Activated CD4-positive, alpha-beta memory T cell treated with anti-CD3 and anti-CD28 coated beads, Interleukin-2, amount 10 ng/mL, durations not matched to agents 7 days and 5 days (primary cell): ENCODE measurements at regions not wholly inside any gene's neighbourhood (a gene's known extent, or its start where the extent isn't known, plus 50 kb on each side); places are given as distances from the start of the nearest gene placed in this dataset.

ENCODE experiments used
- CTCF ChIA-PET: fragments of 350-600 bp; sonication (Branson Sonifier 250); formaldehyde crosslinking; loops from one replicate; lab custom pipeline; 2021; ENCODE audit warnings: antibody characterized with exemption, inconsistent platforms; lab: Charles Lee
- POLR2A ChIA-PET: fragments of 350-600 bp; sonication (Branson Sonifier 250); formaldehyde crosslinking; loops from one replicate; lab custom pipeline; 2021; ENCODE audit warnings: antibody characterized with exemption; lab: Charles Lee
- DNase-seq: peaks from one replicate; pipeline ENCODE4 v3.0.0-alpha.2; 2020
- H3K27ac Mint-ChIP-seq: one replicate; pipeline ENCODE4 v1.8.0; 2021; ENCODE audit warnings: mild to moderate bottlenecking, mixed read lengths
- H3K27me3 Mint-ChIP-seq: one replicate; pipeline ENCODE4 v1.8.0; 2021; ENCODE audit warnings: mixed read lengths
- H3K36me3 Mint-ChIP-seq: one replicate; pipeline ENCODE4 v1.8.0; 2021; ENCODE audit warnings: low read depth, mixed read lengths
- H3K4me1 Mint-ChIP-seq: one replicate; pipeline ENCODE4 v1.8.0; 2021; ENCODE audit warnings: mixed read lengths
- H3K4me3 Mint-ChIP-seq: one replicate; pipeline ENCODE4 v1.8.0; 2021; ENCODE audit warnings: mild to moderate bottlenecking, mixed read lengths
- H3K9me3 Mint-ChIP-seq: one replicate; pipeline ENCODE4 v1.8.0; 2021; ENCODE audit warnings: mixed read lengths

DNA sequence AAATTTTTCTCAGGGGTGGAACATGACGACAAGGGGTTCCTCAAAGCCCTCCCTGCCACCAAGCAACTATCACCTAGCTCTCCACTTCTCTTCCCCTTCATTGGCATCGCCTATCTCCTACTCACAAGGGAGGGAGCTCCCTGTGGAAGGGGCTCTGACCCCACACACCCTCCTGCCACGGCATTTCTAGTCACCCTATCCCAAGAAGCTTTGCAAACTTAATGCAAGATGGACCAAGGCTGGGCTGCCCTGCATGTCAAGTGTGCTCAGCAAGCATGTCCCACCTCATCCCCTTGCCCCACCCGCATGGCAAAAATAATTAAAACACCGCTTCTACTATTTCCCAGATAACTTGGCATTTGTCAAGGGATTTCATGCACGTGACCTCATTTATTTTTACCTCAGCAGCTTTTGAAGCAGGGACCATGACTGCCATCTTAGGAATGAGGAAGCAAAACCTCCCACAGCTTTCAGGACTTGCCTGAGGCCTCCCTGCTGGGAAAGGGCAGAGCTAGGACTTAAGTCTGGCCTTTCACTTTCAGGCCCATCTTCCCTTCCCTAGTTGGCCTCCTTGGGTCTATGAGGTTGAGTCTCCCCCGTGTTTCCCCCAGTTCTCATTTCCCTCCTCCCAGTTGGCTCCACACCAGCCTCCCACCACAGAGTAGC lies 161.3 kb downstream of the TSEN15 start:
- Mint-ChIP-seq H3K4me3 (no peak overlapping the region), H3K27ac (no peak overlapping the region), H3K9me3 (no peaks in the 10 kb centered on the region), H3K4me1 (no peaks in the 10 kb centered on the region), H3K36me3 (no peaks in the 10 kb centered on the region), H3K27me3 (peaks cover 3% of the 10 kb centered on the region)
- POLR2A ChIA-PET = no interaction called here
- CTCF ChIA-PET = interaction anchor here (1.2 to 1.6 kb wide), 2 partner anchors 9 to 137 kb away, joined by 5 read pairs; no protein-coding TSS in a partner anchor
- no peak for DNase-seq

DNA sequence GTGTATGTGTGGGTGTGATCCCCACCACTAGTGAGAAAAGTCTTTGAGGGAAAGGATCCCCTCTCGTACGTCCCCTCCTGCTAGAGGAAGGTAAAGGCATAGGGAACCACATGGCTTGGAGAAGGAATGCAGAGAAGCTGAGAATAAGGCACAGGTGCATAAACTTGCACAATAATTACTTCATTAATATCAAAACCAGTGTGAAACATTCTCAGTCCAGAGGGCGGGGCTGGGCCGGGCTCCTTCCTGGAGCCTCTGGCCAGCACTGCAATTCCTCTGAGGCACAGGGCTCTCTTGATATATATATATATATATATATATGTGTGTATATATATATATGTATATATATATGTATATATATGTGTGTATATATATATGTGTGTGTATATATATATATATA lies 162.6 kb downstream of the TSEN15 start:
- Mint-ChIP-seq H3K9me3 (no peaks in the 10 kb centered on the region), H3K27me3 (peaks cover 5% of the 10 kb centered on the region), H3K4me1 (no peaks in the 10 kb centered on the region), H3K4me3 (no peak overlapping the region), H3K27ac (no peak overlapping the region), H3K36me3 (no peaks in the 10 kb centered on the region)
- POLR2A ChIA-PET = no interaction called here
- DNase-seq = no peak
- CTCF ChIA-PET = no interaction called here

DNA sequence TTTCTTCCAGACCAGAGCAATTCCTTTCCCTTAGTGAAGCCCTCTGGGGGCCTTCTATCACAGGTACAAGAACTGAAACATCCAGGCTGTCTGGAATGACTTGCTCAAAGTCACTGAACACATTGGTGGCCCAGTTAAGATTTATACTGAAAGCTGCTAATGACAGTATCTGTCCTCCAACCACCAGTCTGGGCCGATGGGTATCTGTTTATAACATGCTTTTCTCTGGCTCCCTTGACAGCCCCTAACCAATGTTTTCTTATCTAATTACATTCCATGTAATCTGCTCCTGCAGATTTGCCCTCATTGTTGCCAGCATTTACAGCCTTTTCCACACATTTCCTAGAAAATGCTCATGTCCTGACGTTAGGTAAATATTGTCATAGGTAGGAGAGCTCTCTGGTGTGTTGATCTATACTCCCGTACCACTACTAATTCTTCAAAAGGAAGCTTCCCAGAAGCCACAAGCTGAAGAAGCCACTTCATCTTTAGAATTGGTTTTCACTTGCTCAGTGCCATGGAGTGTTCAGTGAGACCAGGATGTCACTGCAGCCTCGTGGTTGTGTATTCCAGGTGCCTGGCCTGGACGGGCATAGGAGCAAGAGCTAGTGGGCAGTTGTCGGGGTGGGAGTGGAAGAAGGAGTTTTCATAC lies 163.9 kb downstream of the TSEN15 start:
- CTCF ChIA-PET = no interaction called here
- POLR2A ChIA-PET = no interaction called here

DNA sequence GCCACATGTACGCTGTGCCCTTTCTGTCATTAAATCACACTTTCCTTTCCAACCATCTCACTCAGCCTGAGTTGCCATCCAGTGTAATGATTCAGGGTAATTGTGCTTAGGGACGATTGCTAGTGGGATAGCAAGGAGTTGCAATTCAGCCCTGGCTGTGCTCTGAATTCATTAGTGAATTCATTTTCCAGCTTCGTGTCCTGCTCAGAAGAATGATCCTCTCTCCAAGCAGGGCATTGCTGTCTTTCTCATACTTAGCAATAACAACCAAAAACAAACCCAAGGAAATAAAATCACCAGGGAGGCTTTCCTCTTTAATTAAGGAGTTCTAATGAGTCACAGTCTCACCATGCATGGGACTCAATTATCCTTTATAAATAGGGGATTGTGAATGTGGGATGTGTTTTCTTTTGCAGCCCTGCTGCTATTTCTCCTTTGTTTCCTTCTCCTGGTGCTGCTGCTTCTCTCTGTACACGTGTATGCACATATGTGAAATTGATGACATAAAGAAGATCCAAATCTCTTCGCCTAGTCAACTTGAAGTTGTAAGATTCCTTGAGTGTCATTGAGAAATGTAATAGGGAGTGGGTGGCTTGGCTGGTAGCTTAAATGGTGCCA lies 167.0 kb downstream of the TSEN15 start:
- H3K27ac Mint-ChIP-seq = no peak overlapping the region
- peaks cover 5% of the 10 kb centered on the region for H3K27me3 Mint-ChIP-seq
- no peaks in the 10 kb centered on the region for H3K9me3 Mint-ChIP-seq
- H3K4me1 Mint-ChIP-seq = no peaks in the 10 kb centered on the region
- no peak overlapping the region for H3K4me3 Mint-ChIP-seq
- DNase-seq = no peak
- no peaks in the 10 kb centered on the region for H3K36me3 Mint-ChIP-seq
- ChIA-PET POLR2A (no interaction called here), CTCF (interaction anchor here (0.6 kb wide), 1 partner anchor 33 kb away, joined by 3 read pairs; no protein-coding TSS in a partner anchor)

More for the DNA sequence above, 163.9 kb downstream of the TSEN15 start:
- Mint-ChIP-seq H3K4me3 (no peak overlapping the region), H3K4me1 (no peaks in the 10 kb centered on the region), H3K9me3 (no peaks in the 10 kb centered on the region), H3K27ac (no peak overlapping the region), H3K27me3 (peaks cover 5% of the 10 kb centered on the region), H3K36me3 (no peaks in the 10 kb centered on the region)
- DNase-seq = no peak

GRCh38 chr1:184219414-184219813 lies 167.4 kb upstream of the C1orf21 start:
- Mint-ChIP-seq H3K27ac (no peak overlapping the region), H3K27me3 (peaks cover 5% of the 10 kb centered on the region), H3K4me3 (no peak overlapping the region), H3K36me3 (no peaks in the 10 kb centered on the region), H3K4me1 (no peaks in the 10 kb centered on the region), H3K9me3 (no peaks in the 10 kb centered on the region)
- ChIA-PET POLR2A (no interaction called here), CTCF (interaction anchor here (0.6 kb wide), 1 partner anchor 32 kb away, joined by 3 read pairs; no protein-coding TSS in a partner anchor)
- DNase-seq = no peak

GRCh38 chr1:184219883-184220282 lies 166.9 kb upstream of the C1orf21 start:
- Mint-ChIP-seq H3K9me3 (no peaks in the 10 kb centered on the region), H3K27me3 (peaks cover 5% of the 10 kb centered on the region), H3K36me3 (no peaks in the 10 kb centered on the region), H3K27ac (no peak overlapping the region), H3K4me1 (no peaks in the 10 kb centered on the region), H3K4me3 (no peak overlapping the region)
- ChIA-PET CTCF (interaction anchor here (1.2 kb wide), 1 partner anchor 11 kb away, joined by 4 read pairs; no protein-coding TSS in a partner anchor), POLR2A (no interaction called here)
- DNase-seq = no peak

GRCh38 chr1:184221087-184221486 lies 165.7 kb upstream of the C1orf21 start:
- Mint-ChIP-seq H3K9me3 (no peaks in the 10 kb centered on the region), H3K4me3 (no peak overlapping the region), H3K27ac (no peak overlapping the region), H3K4me1 (no peaks in the 10 kb centered on the region), H3K36me3 (no peaks in the 10 kb centered on the region), H3K27me3 (peaks cover 5% of the 10 kb centered on the region)
- ChIA-PET POLR2A (no interaction called here), CTCF (interaction anchor here (1.2 to 2.5 kb wide), 5 partner anchors 9 to 305 kb away, joined by 4 to 12 read pairs (median 5); partner anchors contain the start of gene C1orf21)
- no peak for DNase-seq

- H3K4me1 Mint-ChIP-seq = no peaks in the 10 kb centered on the region
- CTCF ChIA-PET = interaction anchor here (0.7 to 2.5 kb wide), 11 partner anchors 10 to 568 kb away, joined by 3 to 12 read pairs (median 3); no protein-coding TSS in a partner anchor
- peak; percentile 47 for DNase-seq
- no peaks in the 10 kb centered on the region for H3K9me3 Mint-ChIP-seq
- peaks cover 2% of the 10 kb centered on the region for H3K27me3 Mint-ChIP-seq
- H3K36me3 Mint-ChIP-seq = no peaks in the 10 kb centered on the region
- H3K4me3 Mint-ChIP-seq = no peak overlapping the region
- H3K27ac Mint-ChIP-seq = no peak overlapping the region
- POLR2A ChIA-PET = no interaction called here
Measured at GRCh38 chr1:184222652-184223052, 164.2 kb upstream of the C1orf21 start.

DNA sequence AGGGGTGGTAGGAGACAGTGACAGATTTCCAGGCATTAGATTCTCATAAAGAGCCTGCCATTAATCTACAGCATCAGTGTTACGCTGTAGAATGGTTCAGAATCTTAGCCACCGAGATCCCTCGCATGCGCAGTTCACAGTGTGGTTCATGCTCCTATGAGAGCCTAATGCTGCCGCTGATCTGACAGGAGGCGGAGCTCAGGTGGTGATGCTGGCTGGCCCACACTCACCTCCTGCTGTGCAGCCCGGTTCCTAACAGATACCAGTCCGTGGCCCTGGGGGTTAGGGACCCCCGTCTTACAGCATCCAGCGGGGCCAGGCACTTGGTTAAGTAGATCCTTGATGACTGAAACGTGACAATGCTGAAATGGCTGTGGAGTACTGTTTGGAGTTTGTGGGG lies 163.6 kb upstream of the C1orf21 start:
- Mint-ChIP-seq H3K9me3 (no peaks in the 10 kb centered on the region), H3K4me1 (no peaks in the 10 kb centered on the region), H3K36me3 (no peaks in the 10 kb centered on the region), H3K27me3 (peaks cover 2% of the 10 kb centered on the region), H3K27ac (no peak overlapping the region), H3K4me3 (no peak overlapping the region)
- no peak for DNase-seq
- ChIA-PET CTCF (interaction anchor here (0.7 to 2.5 kb wide), 9 partner anchors 11 to 569 kb away, joined by 3 to 12 read pairs (median 3); no protein-coding TSS in a partner anchor), POLR2A (no interaction called here)

DNA sequence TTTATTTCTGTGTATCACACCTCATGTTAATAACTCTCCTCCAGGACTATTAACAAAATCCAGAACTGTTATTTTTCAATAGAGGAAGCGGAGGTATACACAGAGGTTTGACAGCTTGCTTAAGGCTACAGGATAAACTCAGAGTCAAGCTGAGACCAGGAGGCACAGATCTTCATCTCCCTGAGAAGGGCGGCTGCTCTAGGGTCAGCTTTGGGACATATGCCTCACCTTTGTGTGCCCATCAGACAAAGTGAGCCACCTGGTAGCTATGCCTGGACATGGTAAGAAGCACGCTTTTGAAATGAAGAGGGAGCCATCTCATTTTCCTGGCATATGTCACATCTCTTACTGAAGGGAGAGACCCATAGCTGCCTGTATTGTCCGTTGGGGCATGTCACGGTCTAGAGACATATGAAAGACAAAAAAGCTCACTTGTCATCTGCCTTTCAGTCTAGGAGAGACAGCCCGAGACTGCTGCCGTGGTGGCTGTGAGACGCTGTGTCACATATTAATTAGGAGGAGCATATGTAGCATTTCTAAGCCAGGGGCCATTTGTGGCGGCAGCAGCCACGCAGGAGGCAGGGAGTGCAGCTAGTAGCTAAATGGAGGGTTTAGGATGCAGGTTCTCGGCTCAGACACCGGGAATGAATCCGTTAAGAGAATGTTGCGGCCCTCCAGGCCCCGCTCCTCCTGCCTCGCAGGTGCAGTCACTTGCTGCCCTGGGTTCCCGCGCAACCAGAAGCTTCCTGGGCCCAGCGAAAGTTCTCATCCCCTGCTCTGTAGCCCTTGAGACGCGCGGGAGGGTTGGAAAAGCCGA lies 161.3 kb upstream of the C1orf21 start:
- H3K36me3 Mint-ChIP-seq = no peaks in the 10 kb centered on the region
- CTCF ChIA-PET = interaction anchor here (1.2 to 1.6 kb wide), 3 partner anchors 17 to 570 kb away, joined by 3 to 5 read pairs (median 4); no protein-coding TSS in a partner anchor
- H3K4me3 Mint-ChIP-seq = no peak overlapping the region
- H3K27me3 Mint-ChIP-seq = no peaks in the 10 kb centered on the region
- H3K4me1 Mint-ChIP-seq = no peaks in the 10 kb centered on the region
- POLR2A ChIA-PET = no interaction called here
- H3K27ac Mint-ChIP-seq = no peak overlapping the region
- H3K9me3 Mint-ChIP-seq = no peaks in the 10 kb centered on the region
- DNase-seq = no peak

DNA sequence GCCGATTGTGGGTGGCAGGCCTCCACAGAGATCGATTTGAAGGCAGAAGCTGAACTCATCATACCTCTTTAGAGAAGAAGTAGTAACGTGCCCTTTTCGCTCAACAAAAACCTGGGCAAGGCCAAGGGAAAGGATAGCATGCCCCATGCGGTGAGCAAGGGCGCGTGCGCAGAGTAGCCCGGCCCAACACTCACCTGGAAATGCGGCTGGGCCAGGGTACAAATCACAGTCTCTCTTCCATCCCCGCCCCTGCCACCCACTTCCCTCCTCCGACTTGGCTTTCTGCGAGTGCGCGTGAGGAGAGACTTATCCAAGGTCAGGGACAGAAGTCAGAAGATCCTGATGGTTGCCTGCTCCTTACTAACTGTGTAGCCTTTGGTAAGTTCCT lies 160.7 kb upstream of the C1orf21 start:
- no peaks in the 10 kb centered on the region for H3K9me3 Mint-ChIP-seq
- DNase-seq = no peak
- POLR2A ChIA-PET = no interaction called here
- H3K36me3 Mint-ChIP-seq = no peaks in the 10 kb centered on the region
- no peaks in the 10 kb centered on the region for H3K4me1 Mint-ChIP-seq
- CTCF ChIA-PET = no interaction called here
- H3K27me3 Mint-ChIP-seq = peaks cover 1% of the 10 kb centered on the region
- H3K27ac Mint-ChIP-seq = no peak overlapping the region
- H3K4me3 Mint-ChIP-seq = no peak overlapping the region

- H3K36me3 Mint-ChIP-seq = no peaks in the 10 kb centered on the region
- H3K9me3 Mint-ChIP-seq = no peaks in the 10 kb centered on the region
- no peak overlapping the region for H3K27ac Mint-ChIP-seq
- no peaks in the 10 kb centered on the region for H3K4me1 Mint-ChIP-seq
- CTCF ChIA-PET = no interaction called here
- H3K4me3 Mint-ChIP-seq = no peak overlapping the region
- peaks cover 9% of the 10 kb centered on the region for H3K27me3 Mint-ChIP-seq
- no peak for DNase-seq
- POLR2A ChIA-PET = interaction anchor here (0.6 kb wide), 1 partner anchor 160 kb away, joined by 3 read pairs; no protein-coding TSS in a partner anchor
Measured at GRCh38 chr1:184228558-184228957, 158.3 kb upstream of the C1orf21 start.
